ENCODE measurements at regions not wholly inside any gene's neighbourhood (a gene's known extent, or its start where the extent isn't known, plus 50 kb on each side); places are given as distances from the start of the nearest gene placed in this dataset.
A peak's percentile ranks its signal among the peaks of the same experiment; 100 is the strongest.

- H3K9me2 ChIP-seq (replicated peaks; ENCODE audit: control insufficient read depth, low read length), result no peaks in the 10 kb centered on the region
- TF ChIP-seq EZH2phosphoT487 (IDR thresholded peaks at IDR 0.05; ENCODE audit: borderline replicate concordance, low read length) (no peak), CTCF (IDR thresholded peaks at IDR 0.05; ENCODE audit: low read depth, low read length, poor library complexity, severe bottlenecking) (no peak)
- peaks cover 16% of the 10 kb centered on the region; the same call in 1 of the 2 replicates for H4K20me1 ChIP-seq (ENCODE audit: control insufficient read depth, insufficient read depth, low read depth, low read length)
- peaks cover 19% of the 10 kb centered on the region for H3K79me2 ChIP-seq (ENCODE audit: control insufficient read depth, low read length)
- H3K27me3 ChIP-seq (ENCODE audit: control insufficient read depth, low read length), result no peaks in the 10 kb centered on the region
- H3K4me2 ChIP-seq (ENCODE audit: low read length), result peak overlapping the region; percentile 72
- H3K4me3 ChIP-seq (ENCODE audit: low read length), result peak overlapping the region; percentile 62
- H3F3A ChIP-seq (ENCODE audit: control insufficient read depth, insufficient read depth), result peaks cover 4% of the 10 kb centered on the region; the same call in 1 of the 2 replicates
- peaks cover 71% of the 10 kb centered on the region for H3K4me1 ChIP-seq (ENCODE audit: control insufficient read depth, low read length)
- peak overlapping the region; percentile 56; the same call in 1 of the 2 replicates for H3K27ac ChIP-seq (ENCODE audit: low read depth, low read length)
- H3K9me3 ChIP-seq (ENCODE audit: control insufficient read depth, insufficient read depth, low read length), result no peaks in the 10 kb centered on the region
- H3K36me3 ChIP-seq (ENCODE audit: control insufficient read depth, low read length), result no peaks in the 10 kb centered on the region
These were observed 183.5 kb downstream of the SEC14L1 start for GRCh38 chr17:77324227-77324626.

DNA sequence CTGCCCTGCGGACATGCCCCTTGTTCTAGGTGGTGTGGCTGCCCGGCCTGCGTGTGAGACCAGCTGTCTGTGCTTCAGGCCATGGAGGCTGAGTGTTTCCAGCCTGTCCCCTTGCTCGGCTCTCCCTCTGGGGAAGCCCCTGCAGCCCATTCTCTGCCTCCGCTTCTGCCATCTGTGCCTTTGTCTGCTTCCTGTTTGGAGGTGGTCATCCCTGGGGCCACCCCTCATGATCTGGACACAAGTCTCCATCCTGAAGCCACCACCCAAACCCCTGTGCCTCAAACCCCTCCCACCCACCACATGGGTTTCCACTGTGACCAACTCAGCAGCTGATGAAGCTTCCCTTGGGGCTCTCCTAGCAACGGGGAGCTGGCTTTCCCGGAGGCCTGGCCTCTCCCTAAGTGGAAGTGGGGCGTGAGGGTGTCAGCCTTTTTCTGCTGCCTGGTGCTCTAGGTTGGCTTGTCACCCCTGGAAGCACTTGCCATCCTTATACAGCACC, 184.9 kb downstream of the SEC14L1 start:
- Histone ChIP-seq H3K27me3 (ENCODE audit: control insufficient read depth, low read length) (no peaks in the 10 kb centered on the region), H3K79me2 (ENCODE audit: control insufficient read depth, low read length) (peaks cover 19% of the 10 kb centered on the region), H3K4me2 (ENCODE audit: low read length) (peak overlapping the region; percentile 72), H3K4me1 (ENCODE audit: control insufficient read depth, low read length) (peaks cover 57% of the 10 kb centered on the region), H3K27ac (ENCODE audit: low read depth, low read length) (peak overlapping the region; percentile 56), H3K9me2 (replicated peaks; ENCODE audit: control insufficient read depth, low read length) (no peaks in the 10 kb centered on the region), H3K4me3 (ENCODE audit: low read length) (peak overlapping the region; percentile 21), H3K36me3 (ENCODE audit: control insufficient read depth, low read length) (no peaks in the 10 kb centered on the region), H3K9me3 (ENCODE audit: control insufficient read depth, insufficient read depth, low read length) (no peaks in the 10 kb centered on the region), H4K20me1 (ENCODE audit: control insufficient read depth, insufficient read depth, low read depth, low read length) (peaks cover 16% of the 10 kb centered on the region; the same call in 1 of the 2 replicates), H3F3A (ENCODE audit: control insufficient read depth, insufficient read depth) (peaks cover 4% of the 10 kb centered on the region; the same call in 1 of the 2 replicates)
- no peak for TF ChIP-seq EZH2phosphoT487 (IDR thresholded peaks at IDR 0.05; ENCODE audit: borderline replicate concordance, low read length)
- TF ChIP-seq CTCF (IDR thresholded peaks at IDR 0.05; ENCODE audit: low read depth, low read length, poor library complexity, severe bottlenecking), result peak; percentile 1

- Histone ChIP-seq H3K4me3 (ENCODE audit: low read length) (no peak overlapping the region), H3K36me3 (ENCODE audit: control insufficient read depth, low read length) (no peaks in the 10 kb centered on the region), H3K27ac (ENCODE audit: low read depth, low read length) (no peak overlapping the region), H3K27me3 (ENCODE audit: control insufficient read depth, low read length) (no peaks in the 10 kb centered on the region), H3K9me2 (replicated peaks; ENCODE audit: control insufficient read depth, low read length) (no peaks in the 10 kb centered on the region), H3K4me1 (ENCODE audit: control insufficient read depth, low read length) (peaks cover 52% of the 10 kb centered on the region), H3K9me3 (ENCODE audit: control insufficient read depth, insufficient read depth, low read length) (no peaks in the 10 kb centered on the region), H3K4me2 (ENCODE audit: low read length) (peak overlapping the region; percentile 72; the same call in 1 of the 2 replicates), H3K79me2 (ENCODE audit: control insufficient read depth, low read length) (peaks cover 19% of the 10 kb centered on the region), H3F3A (ENCODE audit: control insufficient read depth, insufficient read depth) (peaks cover 4% of the 10 kb centered on the region; the same call in 1 of the 2 replicates), H4K20me1 (ENCODE audit: control insufficient read depth, insufficient read depth, low read depth, low read length) (peaks cover 16% of the 10 kb centered on the region; the same call in 1 of the 2 replicates)
- TF ChIP-seq EZH2phosphoT487 (IDR thresholded peaks at IDR 0.05; ENCODE audit: borderline replicate concordance, low read length), result no peak
- TF ChIP-seq CTCF (IDR thresholded peaks at IDR 0.05; ENCODE audit: low read depth, low read length, poor library complexity, severe bottlenecking), result no peak
These were observed 185.4 kb downstream of the SEC14L1 start for GRCh38 chr17:77326076-77326591.
